ENCODE measurements at regions not wholly inside any gene's neighbourhood (a gene's known extent, or its start where the extent isn't known, plus 50 kb on each side); places are given as distances from the start of the nearest gene placed in this dataset.
"Not testable (repeated sequence)": the region's sequence is repeated elsewhere in the genome, so short reads cannot be mapped to it uniquely, and the experiment has no call there.

DNA sequence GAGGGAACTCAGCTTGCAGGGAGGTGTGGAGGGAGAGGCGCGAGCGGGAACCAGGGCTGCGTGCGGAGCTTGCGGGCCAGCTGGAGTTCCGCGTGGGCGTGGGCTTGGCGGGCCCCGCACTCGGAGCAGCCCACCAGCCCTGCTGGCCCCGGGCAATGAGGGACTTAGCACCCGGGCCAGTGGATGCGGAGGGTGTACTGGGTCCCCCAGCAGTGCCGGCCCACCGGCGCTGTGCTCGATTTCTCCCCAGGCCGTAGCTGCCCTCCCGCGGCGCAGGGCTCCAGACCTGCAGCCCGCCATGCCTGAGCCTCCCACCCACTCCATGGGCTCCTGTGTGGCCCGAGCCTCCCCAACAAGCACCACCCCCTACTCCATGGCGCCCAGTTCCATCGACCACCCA lies 117.5 kb upstream of the TOP1 start:
- H4K20me1 ChIP-seq (replicated peaks in 1 of 2; ENCODE audit: control insufficient read depth in 1 of 2, insufficient read depth in 2 of 2, low read length in 2 of 2); H4K91ac ChIP-seq (replicated peaks; ENCODE audit: insufficient read length, low read length); FAIRE-seq; H3K14ac ChIP-seq (ENCODE audit: insufficient read length); H3K4ac ChIP-seq (replicated peaks; ENCODE audit: insufficient read length, low read depth, low read length); H3K4me2 ChIP-seq (ENCODE audit: insufficient read depth in 1 of 2, low read depth in 2 of 2, low read length in 2 of 2); POLR2A ChIA-PET (ENCODE audit: partially characterized antibody); H3K9ac ChIP-seq (replicated peaks in 1 of 4; ENCODE audit: extremely low read depth in 1 of 4, low read depth in 3 of 4, low read length in 3 of 4); H2BK5ac ChIP-seq (ENCODE audit: low read depth, low read length); H3K23me2 ChIP-seq (ENCODE audit: low read depth, low read length); H3K36me3 ChIP-seq (ENCODE audit: control insufficient read depth in 2 of 4, insufficient read depth in 4 of 4, low read length in 3 of 4); H3K79me2 ChIP-seq (ENCODE audit: control insufficient read depth in 1 of 2, insufficient read depth in 2 of 2, low read length in 2 of 2); H3K23ac ChIP-seq (ENCODE audit: insufficient read length); H2BK120ac ChIP-seq (replicated peaks; ENCODE audit: low read depth, low read length); H3K4me1 ChIP-seq (replicated peaks in 1 of 4; ENCODE audit: control insufficient read depth in 3 of 4, insufficient read depth in 4 of 4, low read length in 3 of 4); H4K5ac ChIP-seq (ENCODE audit: insufficient read length, low read depth, low read length); H4K8ac ChIP-seq (ENCODE audit: extremely low read depth, insufficient read depth, low read length); H2BK15ac ChIP-seq (ENCODE audit: low read length); H2BK12ac ChIP-seq (ENCODE audit: low read depth, low read length); H2BK20ac ChIP-seq (ENCODE audit: low read length); H3K56ac ChIP-seq (replicated peaks; ENCODE audit: insufficient read length, low read depth, low read length); H3K27ac ChIP-seq (ENCODE audit: low read depth, low read length); CTCF ChIA-PET (ENCODE audit: partially characterized antibody); H3K18ac ChIP-seq (ENCODE audit: extremely low read depth, low read length); H2AFZ ChIP-seq (ENCODE audit: low read length); H3K79me1 ChIP-seq (ENCODE audit: low read depth, low read length); H2AK5ac ChIP-seq (ENCODE audit: low read depth, low read length); DNase-seq (ENCODE audit: low read depth in 1 of 2, low spot score in 2 of 2); H3K4me3 ChIP-seq (ENCODE audit: extremely low read depth in 1 of 4, insufficient read depth in 2 of 4, low read depth in 3 of 4, low read length in 4 of 4); H3K27me3 ChIP-seq (replicated peaks in 1 of 4; ENCODE audit: control insufficient read depth in 3 of 4, extremely low read depth in 1 of 4, insufficient read depth in 3 of 4, low read length in 3 of 4): not testable (repeated sequence)
- 99% methylated on average over 14 of the region's 27 CpGs; no CpG with 5 or more reads in 1 of the 2 experiments for WGBS, 2 experiments (ENCODE audit: extremely low coverage in 1 of 2, insufficient coverage in 1 of 2, insufficient read length in 1 of 2, insufficient replicate concordance in 2 of 2, low coverage in 1 of 2, low lambda C conversion rate in 2 of 2, missing lambda C conversion rate in 1 of 2)
- peaks cover 0 to 16% of the 10 kb centered on the region in 2 experiments; a peak in 1 of 4 replicates for H3K9me3 ChIP-seq (ENCODE audit: insufficient read depth in 2 of 2, low read depth in 1 of 2, low read length in 1 of 2)
